Natural killer cell (primary cell): ENCODE measurements at regions not wholly inside any gene's neighbourhood (a gene's known extent, or its start where the extent isn't known, plus 50 kb on each side); places are given as distances from the start of the nearest gene placed in this dataset.

Source experiments
- ATAC-seq, 3 donors: fragments of 150-1000 bp in 2 of 3; fragments of 200-7000 bp in 1 of 3; cut with Tn5 transposase; 1 replicate in 1 of 3; 2 replicates in 2 of 3; pipeline ENCODE4 v1.10.0; 2021; ENCODE audit warnings: mild to moderate bottlenecking in 2 of 3, moderate library complexity in 2 of 3
- DNase-seq, 2 donors: peaks; one replicate each; pipeline versions ENCODE4 v3.0.0 to v3.0.0-alpha.2; 2013 to 2021; ENCODE audit warnings: mixed read lengths in 1 of 2
- H3K27ac ChIP-seq: one replicate; pipeline ENCODE4 v1.5.1; 2013; ENCODE audit warnings: mild to moderate bottlenecking, low read length
- H3K27me3 ChIP-seq: one replicate; pipeline ENCODE4 v1.6.1; 2013; ENCODE audit warnings: low read length; ENCODE audit not compliant: control insufficient read depth, insufficient read depth
- H3K36me3 ChIP-seq: one replicate; pipeline ENCODE4 v1.6.1; 2013; ENCODE audit warnings: low read length; ENCODE audit not compliant: control insufficient read depth, insufficient read depth
- H3K4me1 ChIP-seq: one replicate; pipeline ENCODE4 v1.6.1; 2013; ENCODE audit warnings: low read length; ENCODE audit not compliant: control insufficient read depth, insufficient read depth
- H3K4me3 ChIP-seq: one replicate; pipeline ENCODE4 v1.5.1; 2013; ENCODE audit warnings: low read length
- H3K9me3 ChIP-seq: one replicate; pipeline ENCODE4 v1.6.1; 2013; ENCODE audit warnings: low read length; ENCODE audit not compliant: control insufficient read depth, insufficient read depth
- H3K27ac Mint-ChIP-seq, 2 donors: one replicate each; pipeline ENCODE4 v1.8.0; 2022; ENCODE audit warnings: mild to moderate bottlenecking in 2 of 2, mixed read lengths in 2 of 2, moderate library complexity in 1 of 2
- H3K27me3 Mint-ChIP-seq, 2 donors: one replicate each; pipeline ENCODE4 v1.8.0; 2022; ENCODE audit warnings: low read depth in 2 of 2, mixed read lengths in 2 of 2
- H3K36me3 Mint-ChIP-seq: one replicate; pipeline ENCODE4 v1.8.0; 2022; ENCODE audit warnings: mixed read lengths
- H3K4me1 Mint-ChIP-seq, 2 donors: one replicate each; pipeline ENCODE4 v1.8.0; 2022; ENCODE audit warnings: mixed read lengths in 2 of 2
- H3K4me3 Mint-ChIP-seq: one replicate; pipeline ENCODE4 v1.8.0; 2022; ENCODE audit warnings: mild to moderate bottlenecking, moderate library complexity, mixed read lengths
- H3K9me3 Mint-ChIP-seq, 2 donors: one replicate each; pipeline ENCODE4 v1.8.0; 2022; ENCODE audit warnings: mixed read lengths in 2 of 2
- WGBS: methylation state at CpG from one replicate; pipeline ENCODE4 v1.1.7; 2013; ENCODE audit warnings: missing lambda C conversion rate; ENCODE audit not compliant: insufficient coverage; 5-methylcytosine and 5-hydroxymethylcytosine counted together
- intact Hi-C: fragments of 100-400 bp; cut with micrococcal nuclease; formaldehyde crosslinking; loops from one replicate; pipeline ENCODE4 v1.14.2; 2022
- TF ChIP-seq, protein P1 (sequence below): fragments of 200-600 bp; IDR thresholded peaks from one replicate; pipeline ENCODE4 v1.8.0; 2022; ENCODE audit warnings: antibody characterized with exemption

DNA sequence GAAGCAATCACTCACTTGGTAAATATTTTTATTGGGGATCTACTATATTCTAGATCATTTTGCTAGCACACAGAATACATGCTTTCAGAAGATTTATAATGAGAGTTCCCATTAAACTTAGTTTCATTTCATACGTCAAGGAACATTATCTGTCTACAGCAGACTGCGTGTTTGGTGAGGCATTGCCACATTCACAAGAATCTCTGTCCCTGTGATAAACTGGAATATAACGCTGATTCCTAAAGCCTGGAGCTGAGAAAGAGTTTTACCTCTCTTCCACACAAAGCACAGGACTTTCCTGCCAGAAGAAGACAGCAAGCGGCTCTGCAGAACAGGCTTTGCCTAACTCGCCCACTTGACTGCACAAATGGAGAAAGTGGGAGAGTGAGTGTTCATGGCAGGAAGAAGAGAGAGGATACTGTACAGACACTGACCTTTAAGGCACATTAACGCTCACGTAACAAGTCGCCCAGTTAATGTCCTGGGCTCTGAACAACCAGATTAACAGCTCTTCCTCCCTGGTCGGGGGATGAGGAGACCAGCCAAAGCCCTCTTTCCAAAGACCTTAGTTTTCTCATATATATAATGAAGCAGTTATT is 356.2 kb downstream of the GPD2 start:
- no peaks in the 10 kb centered on the region for H3K27me3 Mint-ChIP-seq
- Histone ChIP-seq H3K27me3 (no peaks in the 10 kb centered on the region), H3K4me3 (no peak overlapping the region), H3K9me3 (no peaks in the 10 kb centered on the region), H3K36me3 (no peaks in the 10 kb centered on the region), H3K4me1 (no peaks in the 10 kb centered on the region), H3K27ac (no peak overlapping the region)
- no peaks in the 10 kb centered on the region for H3K36me3 Mint-ChIP-seq
- intact Hi-C loops, result no loop called here
- peaks cover 5 to 11% of the 10 kb centered on the region in 2 donors for H3K9me3 Mint-ChIP-seq
- WGBS, result 95% methylated on average over 8 of the region's 9 CpGs
- no peaks in the 10 kb centered on the region for H3K4me1 Mint-ChIP-seq
- no peak overlapping the region for H3K27ac Mint-ChIP-seq
- DNase-seq (no peak), ATAC-seq (no peak)
- TF ChIP-seq, protein P1, sequence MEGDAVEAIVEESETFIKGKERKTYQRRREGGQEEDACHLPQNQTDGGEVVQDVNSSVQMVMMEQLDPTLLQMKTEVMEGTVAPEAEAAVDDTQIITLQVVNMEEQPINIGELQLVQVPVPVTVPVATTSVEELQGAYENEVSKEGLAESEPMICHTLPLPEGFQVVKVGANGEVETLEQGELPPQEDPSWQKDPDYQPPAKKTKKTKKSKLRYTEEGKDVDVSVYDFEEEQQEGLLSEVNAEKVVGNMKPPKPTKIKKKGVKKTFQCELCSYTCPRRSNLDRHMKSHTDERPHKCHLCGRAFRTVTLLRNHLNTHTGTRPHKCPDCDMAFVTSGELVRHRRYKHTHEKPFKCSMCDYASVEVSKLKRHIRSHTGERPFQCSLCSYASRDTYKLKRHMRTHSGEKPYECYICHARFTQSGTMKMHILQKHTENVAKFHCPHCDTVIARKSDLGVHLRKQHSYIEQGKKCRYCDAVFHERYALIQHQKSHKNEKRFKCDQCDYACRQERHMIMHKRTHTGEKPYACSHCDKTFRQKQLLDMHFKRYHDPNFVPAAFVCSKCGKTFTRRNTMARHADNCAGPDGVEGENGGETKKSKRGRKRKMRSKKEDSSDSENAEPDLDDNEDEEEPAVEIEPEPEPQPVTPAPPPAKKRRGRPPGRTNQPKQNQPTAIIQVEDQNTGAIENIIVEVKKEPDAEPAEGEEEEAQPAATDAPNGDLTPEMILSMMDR, result no peak
- no peak overlapping the region for H3K4me3 Mint-ChIP-seq

DNA sequence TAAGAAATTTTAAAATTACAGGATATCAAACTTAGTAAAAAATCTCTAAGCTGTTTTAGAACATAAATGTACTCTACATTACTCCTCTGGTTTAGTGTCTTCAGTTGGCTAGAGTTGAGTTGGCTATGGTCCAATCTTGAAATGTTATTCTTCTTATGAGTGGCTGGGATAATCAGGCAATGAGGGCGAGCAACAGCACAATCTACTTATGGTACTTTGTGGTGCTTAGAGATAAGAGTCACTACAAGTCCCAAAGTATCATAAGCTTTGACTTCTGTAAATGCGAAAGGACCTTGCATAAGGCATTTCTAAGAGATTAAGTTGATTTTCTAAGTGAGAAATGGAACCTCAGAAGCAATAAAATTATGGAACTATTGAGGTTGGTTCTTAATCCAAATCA is 361.7 kb downstream of the GPD2 start:
- TF ChIP-seq, protein P1, result no peak
- intact Hi-C loops, result no loop called here

DNA sequence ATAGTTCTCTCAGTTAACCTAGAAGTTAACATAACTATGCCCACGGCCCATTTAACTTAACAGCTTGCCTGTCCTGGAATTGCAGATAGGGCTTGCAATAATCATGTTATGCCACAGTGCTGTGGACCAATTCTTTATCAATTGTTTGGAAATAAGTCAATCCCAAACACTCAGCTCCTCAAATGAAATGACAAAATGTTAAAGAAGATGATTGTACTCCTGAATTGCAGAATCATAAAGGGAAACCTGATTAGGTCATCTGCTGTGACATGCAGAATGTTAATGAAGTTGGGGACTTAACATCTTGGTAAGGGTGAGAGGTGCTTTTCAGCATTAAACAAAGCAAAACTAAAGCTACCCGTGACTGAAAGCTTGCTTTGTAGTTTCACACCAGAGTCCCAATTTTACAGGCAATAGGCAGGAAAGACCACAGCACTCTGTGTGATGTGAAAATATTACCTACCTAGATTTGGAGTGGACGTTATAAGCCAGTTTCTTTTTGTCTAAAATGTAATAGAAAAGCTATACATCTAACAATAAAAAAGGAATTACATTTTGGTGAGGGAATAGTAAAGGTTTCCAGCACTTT is 364.0 kb downstream of the GPD2 start:
- no peak overlapping the region for H3K4me3 Mint-ChIP-seq
- no peaks in the 10 kb centered on the region for H3K4me1 Mint-ChIP-seq
- Histone ChIP-seq H3K9me3 (no peaks in the 10 kb centered on the region), H3K36me3 (no peaks in the 10 kb centered on the region), H3K27ac (no peak overlapping the region), H3K27me3 (no peaks in the 10 kb centered on the region), H3K4me1 (no peaks in the 10 kb centered on the region), H3K4me3 (no peak overlapping the region)
- ATAC-seq, result no peak
- no peak for DNase-seq
- H3K36me3 Mint-ChIP-seq, result no peaks in the 10 kb centered on the region
- intact Hi-C loops, result no loop called here
- 55% methylated on average over 2 of the region's 3 CpGs for WGBS
- no peaks in the 10 kb centered on the region for H3K9me3 Mint-ChIP-seq
- no peaks in the 10 kb centered on the region for H3K27me3 Mint-ChIP-seq
- no peak overlapping the region for H3K27ac Mint-ChIP-seq
- TF ChIP-seq, protein P1, result no peak

More for the DNA sequence above, 361.7 kb downstream of the GPD2 start:
- Mint-ChIP-seq H3K27me3 (no peaks in the 10 kb centered on the region), H3K9me3 (peaks cover 0 to 3% of the 10 kb centered on the region in 2 donors), H3K27ac (no peak overlapping the region), H3K4me1 (no peaks in the 10 kb centered on the region), H3K4me3 (no peak overlapping the region), H3K36me3 (no peaks in the 10 kb centered on the region)
- no peaks in the 10 kb centered on the region for H3K9me3 ChIP-seq
- no peak overlapping the region for H3K4me3 ChIP-seq
- no peaks in the 10 kb centered on the region for H3K27me3 ChIP-seq
- WGBS, result 86% methylated on average over 1 of the region's 2 CpGs
- DNase-seq (no peak), ATAC-seq (no peak)
- no peaks in the 10 kb centered on the region for H3K36me3 ChIP-seq
- no peaks in the 10 kb centered on the region for H3K4me1 ChIP-seq
- no peak overlapping the region for H3K27ac ChIP-seq
